HL-60 (cell line): ENCODE measurements at regions not wholly inside any gene's neighbourhood (a gene's known extent, or its start where the extent isn't known, plus 50 kb on each side); places are given as distances from the start of the nearest gene placed in this dataset.
A peak's percentile ranks its signal among the peaks of the same experiment; 100 is the strongest.

Experiments used
- DNase-seq, 2 experiments: peaks; one replicate each; pipeline ENCODE4 v3.0.0-alpha.2; 2010 to 2020; ENCODE audit warnings: low read depth in 1 of 2, low spot score in 1 of 2
- H3K27ac ChIP-seq: fragments of 250-450 bp; sonication (Bioruptor Pico); replicated peaks from 2 replicates; pipeline ENCODE4 v1.5.1; 2020; ENCODE audit warnings: mild to moderate bottlenecking, moderate library complexity
- H3K27me3 ChIP-seq: fragments of 250-450 bp; sonication (Bioruptor Pico); 2 replicates; pipeline ENCODE4 v1.5.1; 2021; ENCODE audit warnings: mild to moderate bottlenecking, moderate library complexity; ENCODE audit not compliant: insufficient read depth, poor library complexity, severe bottlenecking
- H3K4me3 ChIP-seq: replicated peaks from 2 replicates; pipeline ENCODE4 v1.5.1; 2011; ENCODE audit warnings: mild to moderate bottlenecking, control low read depth, low read length; ENCODE audit not compliant: insufficient read depth
- CTCF ChIP-seq: IDR thresholded peaks from one replicate; pipeline ENCODE4 v1.5.1; 2011; ENCODE audit warnings: low read length, control low read depth, inconsistent platforms; ENCODE audit not compliant: insufficient read depth
- GABPA ChIP-seq: IDR thresholded peaks from 2 replicates; pipeline ENCODE4 v1.6.1; 2012; ENCODE audit warnings: low read depth
- POLR2AphosphoS5 ChIP-seq: IDR thresholded peaks from 2 replicates; pipeline ENCODE4 v1.6.1; 2012; ENCODE audit warnings: low read depth
- SPI1 ChIP-seq: IDR thresholded peaks from 2 replicates; pipeline ENCODE4 v1.6.1; 2012; ENCODE audit warnings: low read depth, mild to moderate bottlenecking, borderline replicate concordance
- TF ChIP-seq, protein P1 (sequence below): IDR thresholded peaks from 2 replicates; pipeline ENCODE4 v1.6.1; 2012; ENCODE audit warnings: low read depth; ENCODE audit not compliant: insufficient replicate concordance

- DNase-seq, result no peak
- TF ChIP-seq GABPA (no peak), CTCF (no peak), SPI1 (no peak), POLR2AphosphoS5 (no peak)
- TF ChIP-seq, protein P1, sequence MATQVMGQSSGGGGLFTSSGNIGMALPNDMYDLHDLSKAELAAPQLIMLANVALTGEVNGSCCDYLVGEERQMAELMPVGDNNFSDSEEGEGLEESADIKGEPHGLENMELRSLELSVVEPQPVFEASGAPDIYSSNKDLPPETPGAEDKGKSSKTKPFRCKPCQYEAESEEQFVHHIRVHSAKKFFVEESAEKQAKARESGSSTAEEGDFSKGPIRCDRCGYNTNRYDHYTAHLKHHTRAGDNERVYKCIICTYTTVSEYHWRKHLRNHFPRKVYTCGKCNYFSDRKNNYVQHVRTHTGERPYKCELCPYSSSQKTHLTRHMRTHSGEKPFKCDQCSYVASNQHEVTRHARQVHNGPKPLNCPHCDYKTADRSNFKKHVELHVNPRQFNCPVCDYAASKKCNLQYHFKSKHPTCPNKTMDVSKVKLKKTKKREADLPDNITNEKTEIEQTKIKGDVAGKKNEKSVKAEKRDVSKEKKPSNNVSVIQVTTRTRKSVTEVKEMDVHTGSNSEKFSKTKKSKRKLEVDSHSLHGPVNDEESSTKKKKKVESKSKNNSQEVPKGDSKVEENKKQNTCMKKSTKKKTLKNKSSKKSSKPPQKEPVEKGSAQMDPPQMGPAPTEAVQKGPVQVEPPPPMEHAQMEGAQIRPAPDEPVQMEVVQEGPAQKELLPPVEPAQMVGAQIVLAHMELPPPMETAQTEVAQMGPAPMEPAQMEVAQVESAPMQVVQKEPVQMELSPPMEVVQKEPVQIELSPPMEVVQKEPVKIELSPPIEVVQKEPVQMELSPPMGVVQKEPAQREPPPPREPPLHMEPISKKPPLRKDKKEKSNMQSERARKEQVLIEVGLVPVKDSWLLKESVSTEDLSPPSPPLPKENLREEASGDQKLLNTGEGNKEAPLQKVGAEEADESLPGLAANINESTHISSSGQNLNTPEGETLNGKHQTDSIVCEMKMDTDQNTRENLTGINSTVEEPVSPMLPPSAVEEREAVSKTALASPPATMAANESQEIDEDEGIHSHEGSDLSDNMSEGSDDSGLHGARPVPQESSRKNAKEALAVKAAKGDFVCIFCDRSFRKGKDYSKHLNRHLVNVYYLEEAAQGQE, result no peak
Observed at GRCh38 chr10:78253063-78253853, 219.6 kb downstream of the RPS24 start.

GRCh38 chr10:78254013-78254412 lies 220.3 kb downstream of the RPS24 start:
- no peak for DNase-seq
- H3K4me3 ChIP-seq, result no peak overlapping the region
- no peak for TF ChIP-seq SPI1
- TF ChIP-seq POLR2AphosphoS5, result no peak
- no peak for TF ChIP-seq GABPA
- no peak overlapping the region; the same call in 1 of the 2 replicates for H3K27ac ChIP-seq
- H3K27me3 ChIP-seq, result no peaks in the 10 kb centered on the region

More at GRCh38 chr10:78253063-78253853, 219.6 kb downstream of the RPS24 start:
- H3K4me3 ChIP-seq, result no peak overlapping the region
- no peaks in the 10 kb centered on the region for H3K27me3 ChIP-seq
- no peak overlapping the region; the same call in 1 of the 2 replicates for H3K27ac ChIP-seq

DNA sequence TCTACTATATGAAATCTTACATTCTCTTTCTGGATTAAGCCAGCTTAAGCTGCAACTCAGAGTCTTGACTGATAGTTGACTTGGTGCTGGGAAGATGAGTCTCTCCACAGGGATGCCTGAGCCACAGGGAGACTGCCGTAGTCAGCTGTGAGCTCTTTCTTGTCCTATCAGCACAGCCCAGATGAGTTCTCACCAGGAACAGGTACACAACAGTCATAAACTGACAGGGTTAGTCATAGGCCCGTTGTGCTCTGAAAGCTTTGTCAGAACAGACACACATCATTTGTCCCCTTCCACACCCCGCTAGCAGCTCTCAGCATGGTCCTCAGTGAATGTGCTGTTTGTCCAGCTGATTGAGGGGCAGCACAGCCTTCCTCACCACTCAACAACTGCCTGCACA lies 221.6 kb downstream of the RPS24 start:
- no peak for DNase-seq
- no peak for TF ChIP-seq SPI1
- no peak for TF ChIP-seq GABPA
- TF ChIP-seq POLR2AphosphoS5, result no peak
- TF ChIP-seq, protein P1, result no peak
- no peak for TF ChIP-seq CTCF
- H3K4me3 ChIP-seq, result no peak overlapping the region
- no peak overlapping the region for H3K27ac ChIP-seq
- no peaks in the 10 kb centered on the region for H3K27me3 ChIP-seq

- H3K27ac ChIP-seq, result peak overlapping the region; percentile 67
- peak; percentile 70 to 82 for DNase-seq
- no peak overlapping the region for H3K4me3 ChIP-seq
- no peaks in the 10 kb centered on the region for H3K27me3 ChIP-seq
- TF ChIP-seq, protein P1, result no peak
- TF ChIP-seq CTCF (no peak), SPI1 (no peak), POLR2AphosphoS5 (no peak), GABPA (no peak)
Observed at GRCh38 chr10:78255796-78256638, 222.4 kb downstream of the RPS24 start.
